ENCODE measurements at regions not wholly inside any gene's neighbourhood (a gene's known extent, or its start where the extent isn't known, plus 50 kb on each side); places are given as distances from the start of the nearest gene placed in this dataset.
"Not testable (repeated sequence)": the region's sequence is repeated elsewhere in the genome, so short reads cannot be mapped to it uniquely, and the experiment has no call there.

DNA sequence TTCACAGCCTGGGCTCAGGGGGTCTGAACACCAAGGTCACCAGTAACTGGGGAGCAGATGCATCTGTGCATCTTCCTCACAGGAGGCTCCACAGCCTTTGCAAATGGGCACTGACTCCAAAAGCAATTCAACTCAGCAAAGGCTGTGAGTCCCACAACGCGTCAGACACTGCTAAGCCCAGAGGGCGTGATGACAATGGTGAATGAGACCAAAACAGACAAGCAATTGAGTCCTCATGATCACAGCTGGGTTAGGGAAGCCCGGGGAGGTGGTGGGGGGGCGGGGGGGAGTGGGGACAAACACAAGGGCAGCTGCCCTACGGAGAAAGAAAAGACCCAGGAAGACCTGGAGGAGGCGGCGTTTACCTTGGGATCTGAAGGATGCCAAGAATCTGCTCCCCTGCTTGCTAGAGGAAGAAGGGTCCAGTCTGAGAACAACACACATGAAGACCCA is 61.6 kb upstream of the RNF32 start:
- no peak for DNase-seq (ENCODE audit: low read depth)
- no peak overlapping the region for H3K4me3 ChIP-seq (ENCODE audit: low read depth, low read length)
- TF ChIP-seq, protein P1, sequence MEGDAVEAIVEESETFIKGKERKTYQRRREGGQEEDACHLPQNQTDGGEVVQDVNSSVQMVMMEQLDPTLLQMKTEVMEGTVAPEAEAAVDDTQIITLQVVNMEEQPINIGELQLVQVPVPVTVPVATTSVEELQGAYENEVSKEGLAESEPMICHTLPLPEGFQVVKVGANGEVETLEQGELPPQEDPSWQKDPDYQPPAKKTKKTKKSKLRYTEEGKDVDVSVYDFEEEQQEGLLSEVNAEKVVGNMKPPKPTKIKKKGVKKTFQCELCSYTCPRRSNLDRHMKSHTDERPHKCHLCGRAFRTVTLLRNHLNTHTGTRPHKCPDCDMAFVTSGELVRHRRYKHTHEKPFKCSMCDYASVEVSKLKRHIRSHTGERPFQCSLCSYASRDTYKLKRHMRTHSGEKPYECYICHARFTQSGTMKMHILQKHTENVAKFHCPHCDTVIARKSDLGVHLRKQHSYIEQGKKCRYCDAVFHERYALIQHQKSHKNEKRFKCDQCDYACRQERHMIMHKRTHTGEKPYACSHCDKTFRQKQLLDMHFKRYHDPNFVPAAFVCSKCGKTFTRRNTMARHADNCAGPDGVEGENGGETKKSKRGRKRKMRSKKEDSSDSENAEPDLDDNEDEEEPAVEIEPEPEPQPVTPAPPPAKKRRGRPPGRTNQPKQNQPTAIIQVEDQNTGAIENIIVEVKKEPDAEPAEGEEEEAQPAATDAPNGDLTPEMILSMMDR (conservative IDR thresholded peaks at IDR 0.05; ENCODE audit: low read depth, low read length): no peak

DNA sequence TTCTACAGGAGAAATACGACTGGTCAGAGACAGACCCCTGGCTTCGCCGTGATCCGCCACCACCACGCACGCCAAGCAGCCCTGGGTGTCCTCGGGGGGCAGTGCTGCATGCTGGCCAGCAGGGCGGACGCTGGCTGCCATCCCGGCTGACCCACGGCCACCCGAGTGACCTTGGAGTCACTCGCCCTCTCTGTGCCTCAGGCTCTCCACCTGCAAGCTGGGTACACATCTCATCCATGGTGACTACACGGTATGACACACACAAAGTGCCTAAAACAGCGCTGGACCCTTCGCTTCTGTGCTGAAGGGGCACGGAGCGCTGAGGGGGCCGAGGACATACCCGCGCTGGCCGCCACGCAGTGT is 62.0 kb upstream of the RNF32 start:
- H3K4me3 ChIP-seq (ENCODE audit: low read depth, low read length): no peak overlapping the region
- no peak for DNase-seq (ENCODE audit: low read depth)
- TF ChIP-seq, protein P1 (conservative IDR thresholded peaks at IDR 0.05; ENCODE audit: low read depth, low read length): no peak

- H3K4me3 ChIP-seq (ENCODE audit: low read depth, low read length): no peak overlapping the region
- TF ChIP-seq, protein P1 (conservative IDR thresholded peaks at IDR 0.05; ENCODE audit: low read depth, low read length): no peak
- no peak for DNase-seq (ENCODE audit: low read depth)
These were observed 62.7 kb upstream of the RNF32 start for GRCh38 chr7:156577645-156578577.

GRCh38 chr7:156576216-156577058 is 64.1 kb upstream of the RNF32 start:
- no peak for DNase-seq (ENCODE audit: low read depth)
- TF ChIP-seq, protein P1 (conservative IDR thresholded peaks at IDR 0.05; ENCODE audit: low read depth, low read length): no peak
- H3K4me3 ChIP-seq (ENCODE audit: low read depth, low read length): no peak overlapping the region

DNA sequence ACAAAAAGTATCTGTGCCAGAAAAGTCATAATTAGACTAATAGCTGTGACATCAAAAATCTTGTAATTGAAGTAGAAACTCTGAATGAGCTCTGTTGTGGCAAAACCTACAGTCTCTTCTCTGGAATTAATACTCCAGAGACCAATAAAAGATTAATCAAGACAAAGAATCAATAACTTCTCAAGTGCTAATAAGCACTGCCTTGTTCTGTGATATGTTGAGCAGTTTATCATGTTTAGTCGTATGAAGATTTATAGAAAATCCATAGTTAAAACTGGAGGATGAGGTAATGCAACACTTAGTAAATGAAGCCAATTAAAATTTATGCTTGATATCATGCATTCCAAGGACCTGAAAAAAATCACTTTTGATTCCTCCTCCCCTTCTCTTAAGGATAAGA is 72.3 kb upstream of the RNF32 start:
- TF ChIP-seq, protein P1 (conservative IDR thresholded peaks at IDR 0.05; ENCODE audit: low read depth, low read length): no peak
- DNase-seq (ENCODE audit: low read depth): no peak
- no peak overlapping the region for H3K4me3 ChIP-seq (ENCODE audit: low read depth, low read length)

GRCh38 chr7:156566812-156567549 is 73.6 kb upstream of the RNF32 start:
- TF ChIP-seq, protein P1 (conservative IDR thresholded peaks at IDR 0.05; ENCODE audit: low read depth, low read length): no peak
- DNase-seq (ENCODE audit: low read depth): peak; percentile 9
- no peak overlapping the region for H3K4me3 ChIP-seq (ENCODE audit: low read depth, low read length)

DNA sequence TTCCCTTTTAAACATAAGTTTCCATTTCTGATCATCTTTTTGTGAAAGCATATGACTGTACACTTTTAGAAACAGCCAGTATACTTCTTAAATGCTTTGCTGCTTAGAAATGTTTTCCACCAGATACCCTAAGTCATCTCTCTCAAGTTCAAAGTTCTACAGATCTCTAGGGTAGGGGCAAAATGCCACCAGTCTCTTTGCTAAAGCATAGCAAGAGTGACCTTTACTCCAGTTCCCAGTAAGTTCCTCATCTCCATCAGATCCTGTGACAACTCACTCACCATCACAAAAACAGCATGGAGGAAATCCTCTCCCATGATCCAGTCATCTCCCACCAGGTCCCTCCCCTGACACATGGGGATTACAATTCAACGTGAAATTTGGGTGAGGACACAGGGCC is 75.6 kb upstream of the RNF32 start:
- not testable (repeated sequence) for H3K4me3 ChIP-seq (ENCODE audit: low read depth, low read length); DNase-seq (ENCODE audit: low read depth)

Data from epithelial cell of proximal tubule (primary cell).